Peyer's patch (tissue), 4 donors: ENCODE measurements at regions not wholly inside any gene's neighbourhood (a gene's known extent, or its start where the extent isn't known, plus 50 kb on each side); places are given as distances from the start of the nearest gene placed in this dataset.
A peak's percentile ranks its signal among the peaks of the same experiment; 100 is the strongest.

Source experiments
- DNase-seq, 3 donors: peaks; one replicate each; pipeline ENCODE4 v3.0.0-alpha.2; 2017 to 2019
- H3K27ac ChIP-seq, 4 donors: fragments of 200-600 bp; sonication (generic); one replicate each; pipeline ENCODE4 v1.5.1; 2016 to 2019
- H3K27me3 ChIP-seq, 2 donors: fragments of 200-600 bp; sonication (generic); one replicate each; pipeline ENCODE4 v1.5.1; 2019
- H3K36me3 ChIP-seq, 3 donors: fragments of 200-600 bp; sonication (generic); one replicate each; pipeline ENCODE4 v1.5.1; 2016 to 2019
- H3K4me1 ChIP-seq, 4 donors: fragments of 200-600 bp; sonication (generic); one replicate each; pipeline ENCODE4 v1.5.1; 2016 to 2019
- H3K4me3 ChIP-seq, 4 donors: fragments of 200-600 bp; sonication (generic); 1 replicate in 3 of 4; 2 replicates in 1 of 4; pipeline ENCODE4 v1.5.1; 2016 to 2019; ENCODE audit warnings: mild to moderate bottlenecking in 1 of 4
- H3K9me3 ChIP-seq, 4 donors: fragments of 200-600 bp; sonication (generic); one replicate each; pipeline ENCODE4 v1.5.1; 2016 to 2019; ENCODE audit warnings: mild to moderate bottlenecking in 1 of 4
- CTCF ChIP-seq, 6 experiments: fragments of 450-650 bp in 4 of 6; fragments of 200-600 bp in 2 of 6; sonication (generic) in 1 of 6; IDR thresholded peaks; one replicate each; pipeline ENCODE4 v1.5.1; 2017 to 2019; ENCODE audit warnings: antibody characterized with exemption in 6 of 6, mild to moderate bottlenecking in 3 of 6, moderate library complexity in 1 of 6
- POLR2A ChIP-seq, 2 donors: fragments of 450-650 bp; IDR thresholded peaks; one replicate each; pipeline ENCODE4 v1.5.1; 2017; ENCODE audit warnings: antibody characterized with exemption in 2 of 2, mild to moderate bottlenecking in 2 of 2, moderate library complexity in 2 of 2

- no peaks in the 10 kb centered on the region for H3K36me3 ChIP-seq
- peak in 1 of 3 donors; percentile 31 for DNase-seq
- no peak overlapping the region for H3K27ac ChIP-seq
Measured at GRCh38 chr1:157194731-157195520, 56.7 kb upstream of the ETV3 start.

GRCh38 chr1:157193702-157194391 is 55.7 kb upstream of the ETV3 start:
- TF ChIP-seq POLR2A (IDR thresholded peaks at IDR 0.05) = no peak
- peak in 5 of 6 experiments; percentile 51 to 64 (median 54) for TF ChIP-seq CTCF (IDR thresholded peaks at IDR 0.05)

More at GRCh38 chr1:157194731-157195520, 56.7 kb upstream of the ETV3 start:
- H3K4me1 ChIP-seq = no peaks in the 10 kb centered on the region
- TF ChIP-seq CTCF (IDR thresholded peaks at IDR 0.05) = no peak
- TF ChIP-seq POLR2A (IDR thresholded peaks at IDR 0.05) = no peak
- H3K27me3 ChIP-seq = no peaks in the 10 kb centered on the region
- H3K4me3 ChIP-seq = no peak overlapping the region
- no peaks in the 10 kb centered on the region for H3K9me3 ChIP-seq

GRCh38 chr1:157193219-157193618 is 55.0 kb upstream of the ETV3 start:
- H3K4me3 ChIP-seq = no peak overlapping the region
- H3K4me1 ChIP-seq = no peaks in the 10 kb centered on the region
- H3K27ac ChIP-seq = no peak overlapping the region
- H3K27me3 ChIP-seq = no peaks in the 10 kb centered on the region
- no peaks in the 10 kb centered on the region for H3K9me3 ChIP-seq
- DNase-seq = no peak
- no peaks in the 10 kb centered on the region for H3K36me3 ChIP-seq
- TF ChIP-seq POLR2A (IDR thresholded peaks at IDR 0.05) (no peak), CTCF (IDR thresholded peaks at IDR 0.05) (no peak)

More at GRCh38 chr1:157193702-157194391, 55.7 kb upstream of the ETV3 start:
- Histone ChIP-seq H3K9me3 (no peaks in the 10 kb centered on the region), H3K27me3 (no peaks in the 10 kb centered on the region), H3K4me1 (no peaks in the 10 kb centered on the region), H3K4me3 (no peak overlapping the region), H3K36me3 (no peaks in the 10 kb centered on the region), H3K27ac (no peak overlapping the region)
- DNase-seq = peak; percentile 44 to 85 (median 77)

- no peak for DNase-seq
- no peak for TF ChIP-seq POLR2A (IDR thresholded peaks at IDR 0.05)
- no peak for TF ChIP-seq CTCF (IDR thresholded peaks at IDR 0.05)
- H3K36me3 ChIP-seq = no peaks in the 10 kb centered on the region
Measured at GRCh38 chr1:157189986-157190982, 52.1 kb upstream of the ETV3 start.

GRCh38 chr1:157189096-157189495 is 50.9 kb upstream of the ETV3 start:
- no peak for DNase-seq
- Histone ChIP-seq H3K36me3 (no peaks in the 10 kb centered on the region), H3K27ac (no peak overlapping the region), H3K9me3 (no peaks in the 10 kb centered on the region), H3K27me3 (no peaks in the 10 kb centered on the region), H3K4me1 (no peaks in the 10 kb centered on the region), H3K4me3 (no peak overlapping the region)
- no peak for TF ChIP-seq POLR2A (IDR thresholded peaks at IDR 0.05)
- TF ChIP-seq CTCF (IDR thresholded peaks at IDR 0.05) = no peak

More at GRCh38 chr1:157189986-157190982, 52.1 kb upstream of the ETV3 start:
- Histone ChIP-seq H3K4me3 (no peak overlapping the region), H3K27me3 (no peaks in the 10 kb centered on the region), H3K4me1 (no peaks in the 10 kb centered on the region), H3K9me3 (no peaks in the 10 kb centered on the region), H3K27ac (no peak overlapping the region)
